Cardiac fibroblast (primary cell): ENCODE measurements at regions not wholly inside any gene's neighbourhood (a gene's known extent, or its start where the extent isn't known, plus 50 kb on each side); places are given as distances from the start of the nearest gene placed in this dataset.

Experiments used
- DNase-seq, 2 donors: peaks; one replicate each; pipeline versions ENCODE4 v3.0.0 to v3.0.0-alpha.2; 2010; ENCODE audit warnings: low read depth in 2 of 2
- H3K4me3 ChIP-seq, 2 donors: replicated peaks in 1 of 2; 1 replicate in 1 of 2; 2 replicates in 1 of 2; pipeline ENCODE4 v1.5.1; 2011; ENCODE audit warnings: low read depth in 2 of 2, low read length in 2 of 2, mild to moderate bottlenecking in 2 of 2, moderate library complexity in 1 of 2
- TF ChIP-seq, protein P1 (sequence below): IDR thresholded peaks from one replicate; pipeline ENCODE4 v1.5.1; 2011; ENCODE audit warnings: low read depth, mild to moderate bottlenecking, low read length, inconsistent platforms

DNA sequence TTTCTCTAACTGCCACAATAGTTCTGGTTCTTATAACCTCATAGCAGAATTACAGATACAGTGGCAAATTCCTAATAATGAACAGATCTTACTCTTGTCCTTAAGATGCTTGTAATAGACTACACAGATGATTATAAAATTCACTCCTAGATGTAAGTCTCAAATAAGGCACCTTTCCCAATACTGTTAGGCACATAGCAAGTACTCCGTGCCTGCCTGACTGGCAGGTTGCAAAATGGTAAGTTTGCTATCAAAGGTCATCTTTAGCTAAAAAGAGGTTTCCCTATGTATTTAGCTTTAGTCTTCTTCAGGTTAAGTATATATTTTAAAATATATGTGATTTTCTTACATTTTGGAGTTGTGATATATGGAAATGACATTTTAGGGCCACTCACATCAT, 50.4 kb upstream of the FHIP2A start:
- DNase-seq: no peak
- TF ChIP-seq, protein P1, sequence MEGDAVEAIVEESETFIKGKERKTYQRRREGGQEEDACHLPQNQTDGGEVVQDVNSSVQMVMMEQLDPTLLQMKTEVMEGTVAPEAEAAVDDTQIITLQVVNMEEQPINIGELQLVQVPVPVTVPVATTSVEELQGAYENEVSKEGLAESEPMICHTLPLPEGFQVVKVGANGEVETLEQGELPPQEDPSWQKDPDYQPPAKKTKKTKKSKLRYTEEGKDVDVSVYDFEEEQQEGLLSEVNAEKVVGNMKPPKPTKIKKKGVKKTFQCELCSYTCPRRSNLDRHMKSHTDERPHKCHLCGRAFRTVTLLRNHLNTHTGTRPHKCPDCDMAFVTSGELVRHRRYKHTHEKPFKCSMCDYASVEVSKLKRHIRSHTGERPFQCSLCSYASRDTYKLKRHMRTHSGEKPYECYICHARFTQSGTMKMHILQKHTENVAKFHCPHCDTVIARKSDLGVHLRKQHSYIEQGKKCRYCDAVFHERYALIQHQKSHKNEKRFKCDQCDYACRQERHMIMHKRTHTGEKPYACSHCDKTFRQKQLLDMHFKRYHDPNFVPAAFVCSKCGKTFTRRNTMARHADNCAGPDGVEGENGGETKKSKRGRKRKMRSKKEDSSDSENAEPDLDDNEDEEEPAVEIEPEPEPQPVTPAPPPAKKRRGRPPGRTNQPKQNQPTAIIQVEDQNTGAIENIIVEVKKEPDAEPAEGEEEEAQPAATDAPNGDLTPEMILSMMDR: no peak
- no peak overlapping the region for H3K4me3 ChIP-seq

DNA sequence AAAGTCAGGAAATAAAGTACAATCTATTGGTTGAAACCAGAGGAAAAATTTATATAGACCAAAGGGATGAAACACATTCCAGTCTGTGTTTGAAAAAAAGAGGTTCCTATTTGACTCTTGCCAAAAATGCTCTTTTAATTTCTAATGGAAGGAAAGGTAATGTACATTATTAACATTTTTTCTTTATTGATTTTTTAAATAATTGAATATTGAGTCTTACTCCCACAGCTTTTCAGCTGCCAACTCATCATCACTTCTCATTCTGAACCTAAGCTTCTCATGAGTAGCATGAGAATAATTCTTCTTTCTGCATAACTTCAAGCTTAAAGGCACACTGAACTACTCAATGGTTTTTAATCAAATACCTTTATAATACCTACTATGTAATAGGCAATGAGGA, 49.8 kb upstream of the FHIP2A start:
- TF ChIP-seq, protein P1: no peak
- no peak overlapping the region for H3K4me3 ChIP-seq
- DNase-seq: no peak
